Lower leg skin (tissue), 3 donors: ENCODE measurements at regions not wholly inside any gene's neighbourhood (a gene's known extent, or its start where the extent isn't known, plus 50 kb on each side); places are given as distances from the start of the nearest gene placed in this dataset.

ENCODE experiments used
- POLR2A ChIP-seq, 2 donors: fragments of 450-650 bp; IDR thresholded peaks; one replicate each; pipeline ENCODE4 v1.6.1; 2016 to 2017; ENCODE audit warnings: antibody characterized with exemption in 2 of 2, mild to moderate bottlenecking in 1 of 2, moderate library complexity in 1 of 2
- TF ChIP-seq, protein P1 (sequence below), 3 donors: fragments of 450-650 bp; IDR thresholded peaks; one replicate each; pipeline ENCODE4 v1.5.1; 2016; ENCODE audit warnings: antibody characterized with exemption in 3 of 3, mild to moderate bottlenecking in 3 of 3, moderate library complexity in 2 of 3

DNA sequence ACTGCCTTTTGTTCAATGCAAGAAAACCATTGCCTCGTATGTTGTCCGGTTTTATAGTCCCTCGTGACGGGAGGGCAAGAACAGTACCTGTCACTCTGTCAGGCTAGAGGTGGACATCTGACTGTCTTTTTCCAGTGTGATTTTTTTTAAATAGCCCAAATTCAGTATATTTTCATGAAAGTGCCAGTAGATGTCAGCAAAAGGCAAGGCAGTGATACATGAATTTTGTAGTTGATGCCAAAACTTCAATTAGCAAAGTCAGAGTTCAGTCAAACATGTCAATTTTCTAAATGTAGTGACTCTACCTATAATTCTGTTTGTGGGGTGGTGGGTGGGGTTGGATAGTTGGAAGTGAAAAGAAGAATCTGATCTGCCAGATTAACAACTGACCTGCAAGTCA lies 296.0 kb upstream of the MC4R start:
- TF ChIP-seq, protein P1, sequence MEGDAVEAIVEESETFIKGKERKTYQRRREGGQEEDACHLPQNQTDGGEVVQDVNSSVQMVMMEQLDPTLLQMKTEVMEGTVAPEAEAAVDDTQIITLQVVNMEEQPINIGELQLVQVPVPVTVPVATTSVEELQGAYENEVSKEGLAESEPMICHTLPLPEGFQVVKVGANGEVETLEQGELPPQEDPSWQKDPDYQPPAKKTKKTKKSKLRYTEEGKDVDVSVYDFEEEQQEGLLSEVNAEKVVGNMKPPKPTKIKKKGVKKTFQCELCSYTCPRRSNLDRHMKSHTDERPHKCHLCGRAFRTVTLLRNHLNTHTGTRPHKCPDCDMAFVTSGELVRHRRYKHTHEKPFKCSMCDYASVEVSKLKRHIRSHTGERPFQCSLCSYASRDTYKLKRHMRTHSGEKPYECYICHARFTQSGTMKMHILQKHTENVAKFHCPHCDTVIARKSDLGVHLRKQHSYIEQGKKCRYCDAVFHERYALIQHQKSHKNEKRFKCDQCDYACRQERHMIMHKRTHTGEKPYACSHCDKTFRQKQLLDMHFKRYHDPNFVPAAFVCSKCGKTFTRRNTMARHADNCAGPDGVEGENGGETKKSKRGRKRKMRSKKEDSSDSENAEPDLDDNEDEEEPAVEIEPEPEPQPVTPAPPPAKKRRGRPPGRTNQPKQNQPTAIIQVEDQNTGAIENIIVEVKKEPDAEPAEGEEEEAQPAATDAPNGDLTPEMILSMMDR (IDR thresholded peaks at IDR 0.05), result no peak
- TF ChIP-seq POLR2A (IDR thresholded peaks at IDR 0.05), result no peak
